ENCODE measurements at regions not wholly inside any gene's neighbourhood (a gene's known extent, or its start where the extent isn't known, plus 50 kb on each side); places are given as distances from the start of the nearest gene placed in this dataset.

DNA sequence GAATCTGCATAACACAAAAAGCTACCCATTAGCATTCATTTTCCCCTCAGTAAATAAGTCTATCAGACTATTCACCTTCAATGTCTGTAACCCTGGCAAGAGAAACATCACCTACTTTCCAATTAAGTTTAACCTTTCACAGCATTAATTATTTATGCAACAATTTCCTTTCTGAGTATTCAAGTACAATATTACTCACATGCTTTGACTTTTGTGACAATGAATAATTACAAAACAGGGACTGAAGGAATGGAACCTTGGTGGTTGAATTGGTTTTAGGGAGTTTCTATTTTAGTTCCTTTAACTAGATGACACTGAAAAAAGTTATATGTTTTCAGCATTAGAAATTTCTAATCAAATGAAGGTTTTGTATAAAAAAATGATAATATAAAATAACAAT lies 932.3 kb upstream of the EPHA5 start:
- TF ChIP-seq BACH2 (CRISPR knock-in tag; IDR thresholded peaks at IDR 0.05; ENCODE audit: borderline replicate concordance) (no peak), ZNF8 (CRISPR knock-in tag; IDR thresholded peaks at IDR 0.05) (no peak), PPARA (CRISPR knock-in tag; IDR thresholded peaks at IDR 0.05; ENCODE audit: borderline replicate concordance) (no peak), ESRRG (CRISPR knock-in tag; IDR thresholded peaks at IDR 0.05) (no peak), ZNF565 (CRISPR knock-in tag; conservative IDR thresholded peaks at IDR 0.05; ENCODE audit: low read depth) (no peak), ZC3H10 (CRISPR knock-in tag; IDR thresholded peaks at IDR 0.05) (no peak), RARB (CRISPR knock-in tag; IDR thresholded peaks at IDR 0.05) (no peak), ZFP3 (CRISPR knock-in tag; IDR thresholded peaks at IDR 0.05) (no peak), ZFP30 (CRISPR knock-in tag; IDR thresholded peaks at IDR 0.05) (no peak), GLIS3 (CRISPR knock-in tag; IDR thresholded peaks at IDR 0.05) (no peak), SNAI2 (CRISPR knock-in tag; IDR thresholded peaks at IDR 0.05) (no peak), CSDC2 (CRISPR knock-in tag; IDR thresholded peaks at IDR 0.05) (no peak), ZNF70 (CRISPR knock-in tag; IDR thresholded peaks at IDR 0.05) (no peak)
- TF ChIP-seq, protein P1, sequence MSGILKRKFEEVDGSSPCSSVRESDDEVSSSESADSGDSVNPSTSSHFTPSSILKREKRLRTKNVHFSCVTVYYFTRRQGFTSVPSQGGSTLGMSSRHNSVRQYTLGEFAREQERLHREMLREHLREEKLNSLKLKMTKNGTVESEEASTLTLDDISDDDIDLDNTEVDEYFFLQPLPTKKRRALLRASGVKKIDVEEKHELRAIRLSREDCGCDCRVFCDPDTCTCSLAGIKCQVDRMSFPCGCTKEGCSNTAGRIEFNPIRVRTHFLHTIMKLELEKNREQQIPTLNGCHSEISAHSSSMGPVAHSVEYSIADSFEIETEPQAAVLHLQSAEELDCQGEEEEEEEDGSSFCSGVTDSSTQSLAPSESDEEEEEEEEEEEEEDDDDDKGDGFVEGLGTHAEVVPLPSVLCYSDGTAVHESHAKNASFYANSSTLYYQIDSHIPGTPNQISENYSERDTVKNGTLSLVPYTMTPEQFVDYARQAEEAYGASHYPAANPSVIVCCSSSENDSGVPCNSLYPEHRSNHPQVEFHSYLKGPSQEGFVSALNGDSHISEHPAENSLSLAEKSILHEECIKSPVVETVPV (CRISPR knock-in tag; IDR thresholded peaks at IDR 0.05): no peak
- TF ChIP-seq, protein P2, sequence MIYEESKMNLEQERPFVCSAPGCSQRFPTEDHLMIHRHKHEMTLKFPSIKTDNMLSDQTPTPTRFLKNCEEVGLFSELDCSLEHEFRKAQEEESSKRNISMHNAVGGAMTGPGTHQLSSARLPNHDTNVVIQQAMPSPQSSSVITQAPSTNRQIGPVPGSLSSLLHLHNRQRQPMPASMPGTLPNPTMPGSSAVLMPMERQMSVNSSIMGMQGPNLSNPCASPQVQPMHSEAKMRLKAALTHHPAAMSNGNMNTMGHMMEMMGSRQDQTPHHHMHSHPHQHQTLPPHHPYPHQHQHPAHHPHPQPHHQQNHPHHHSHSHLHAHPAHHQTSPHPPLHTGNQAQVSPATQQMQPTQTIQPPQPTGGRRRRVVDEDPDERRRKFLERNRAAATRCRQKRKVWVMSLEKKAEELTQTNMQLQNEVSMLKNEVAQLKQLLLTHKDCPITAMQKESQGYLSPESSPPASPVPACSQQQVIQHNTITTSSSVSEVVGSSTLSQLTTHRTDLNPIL (CRISPR knock-in tag; IDR thresholded peaks at IDR 0.05; ENCODE audit: low read depth): no peak
- TF ChIP-seq, protein P3, sequence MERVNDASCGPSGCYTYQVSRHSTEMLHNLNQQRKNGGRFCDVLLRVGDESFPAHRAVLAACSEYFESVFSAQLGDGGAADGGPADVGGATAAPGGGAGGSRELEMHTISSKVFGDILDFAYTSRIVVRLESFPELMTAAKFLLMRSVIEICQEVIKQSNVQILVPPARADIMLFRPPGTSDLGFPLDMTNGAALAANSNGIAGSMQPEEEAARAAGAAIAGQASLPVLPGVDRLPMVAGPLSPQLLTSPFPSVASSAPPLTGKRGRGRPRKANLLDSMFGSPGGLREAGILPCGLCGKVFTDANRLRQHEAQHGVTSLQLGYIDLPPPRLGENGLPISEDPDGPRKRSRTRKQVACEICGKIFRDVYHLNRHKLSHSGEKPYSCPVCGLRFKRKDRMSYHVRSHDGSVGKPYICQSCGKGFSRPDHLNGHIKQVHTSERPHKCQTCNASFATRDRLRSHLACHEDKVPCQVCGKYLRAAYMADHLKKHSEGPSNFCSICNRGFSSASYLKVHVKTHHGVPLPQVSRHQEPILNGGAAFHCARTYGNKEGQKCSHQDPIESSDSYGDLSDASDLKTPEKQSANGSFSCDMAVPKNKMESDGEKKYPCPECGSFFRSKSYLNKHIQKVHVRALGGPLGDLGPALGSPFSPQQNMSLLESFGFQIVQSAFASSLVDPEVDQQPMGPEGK (CRISPR knock-in tag; IDR thresholded peaks at IDR 0.05; ENCODE audit: borderline replicate concordance): no peak
- TF ChIP-seq, protein P4, sequence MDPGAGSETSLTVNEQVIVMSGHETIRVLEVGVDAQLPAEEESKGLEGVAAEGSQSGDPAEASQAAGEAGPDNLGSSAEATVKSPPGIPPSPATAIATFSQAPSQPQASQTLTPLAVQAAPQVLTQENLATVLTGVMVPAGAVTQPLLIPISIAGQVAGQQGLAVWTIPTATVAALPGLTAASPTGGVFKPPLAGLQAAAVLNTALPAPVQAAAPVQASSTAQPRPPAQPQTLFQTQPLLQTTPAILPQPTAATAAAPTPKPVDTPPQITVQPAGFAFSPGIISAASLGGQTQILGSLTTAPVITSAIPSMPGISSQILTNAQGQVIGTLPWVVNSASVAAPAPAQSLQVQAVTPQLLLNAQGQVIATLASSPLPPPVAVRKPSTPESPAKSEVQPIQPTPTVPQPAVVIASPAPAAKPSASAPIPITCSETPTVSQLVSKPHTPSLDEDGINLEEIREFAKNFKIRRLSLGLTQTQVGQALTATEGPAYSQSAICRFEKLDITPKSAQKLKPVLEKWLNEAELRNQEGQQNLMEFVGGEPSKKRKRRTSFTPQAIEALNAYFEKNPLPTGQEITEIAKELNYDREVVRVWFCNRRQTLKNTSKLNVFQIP (CRISPR knock-in tag; IDR thresholded peaks at IDR 0.05; ENCODE audit: borderline replicate concordance, low read depth): no peak
- TF ChIP-seq, protein P5, sequence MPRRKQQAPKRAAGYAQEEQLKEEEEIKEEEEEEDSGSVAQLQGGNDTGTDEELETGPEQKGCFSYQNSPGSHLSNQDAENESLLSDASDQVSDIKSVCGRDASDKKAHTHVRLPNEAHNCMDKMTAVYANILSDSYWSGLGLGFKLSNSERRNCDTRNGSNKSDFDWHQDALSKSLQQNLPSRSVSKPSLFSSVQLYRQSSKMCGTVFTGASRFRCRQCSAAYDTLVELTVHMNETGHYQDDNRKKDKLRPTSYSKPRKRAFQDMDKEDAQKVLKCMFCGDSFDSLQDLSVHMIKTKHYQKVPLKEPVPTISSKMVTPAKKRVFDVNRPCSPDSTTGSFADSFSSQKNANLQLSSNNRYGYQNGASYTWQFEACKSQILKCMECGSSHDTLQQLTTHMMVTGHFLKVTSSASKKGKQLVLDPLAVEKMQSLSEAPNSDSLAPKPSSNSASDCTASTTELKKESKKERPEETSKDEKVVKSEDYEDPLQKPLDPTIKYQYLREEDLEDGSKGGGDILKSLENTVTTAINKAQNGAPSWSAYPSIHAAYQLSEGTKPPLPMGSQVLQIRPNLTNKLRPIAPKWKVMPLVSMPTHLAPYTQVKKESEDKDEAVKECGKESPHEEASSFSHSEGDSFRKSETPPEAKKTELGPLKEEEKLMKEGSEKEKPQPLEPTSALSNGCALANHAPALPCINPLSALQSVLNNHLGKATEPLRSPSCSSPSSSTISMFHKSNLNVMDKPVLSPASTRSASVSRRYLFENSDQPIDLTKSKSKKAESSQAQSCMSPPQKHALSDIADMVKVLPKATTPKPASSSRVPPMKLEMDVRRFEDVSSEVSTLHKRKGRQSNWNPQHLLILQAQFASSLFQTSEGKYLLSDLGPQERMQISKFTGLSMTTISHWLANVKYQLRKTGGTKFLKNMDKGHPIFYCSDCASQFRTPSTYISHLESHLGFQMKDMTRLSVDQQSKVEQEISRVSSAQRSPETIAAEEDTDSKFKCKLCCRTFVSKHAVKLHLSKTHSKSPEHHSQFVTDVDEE (CRISPR knock-in tag; IDR thresholded peaks at IDR 0.05): no peak
- no peak for ATAC-seq

DNA sequence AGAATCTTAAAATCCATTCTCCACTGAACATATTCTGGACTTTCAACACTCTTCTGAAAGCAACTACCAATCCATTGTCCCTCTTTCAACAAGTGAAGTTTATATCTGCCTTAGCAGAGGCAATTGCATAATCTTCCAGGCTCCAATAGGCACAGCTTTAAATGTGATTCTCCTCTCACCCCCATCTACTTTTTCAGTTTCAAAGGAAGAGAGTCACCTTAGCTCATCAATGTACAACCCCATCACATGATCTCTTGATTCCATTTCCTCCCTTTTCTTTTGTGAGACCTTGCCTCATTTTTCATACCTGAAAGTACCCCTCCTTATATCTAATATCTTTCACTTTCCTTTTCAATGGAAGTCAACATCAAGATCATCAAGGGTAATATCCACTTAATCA lies 921.7 kb upstream of the EPHA5 start:
- TF ChIP-seq ZC3H10 (CRISPR knock-in tag; IDR thresholded peaks at IDR 0.05) (no peak), ZNF8 (CRISPR knock-in tag; IDR thresholded peaks at IDR 0.05) (no peak), ZFP3 (CRISPR knock-in tag; IDR thresholded peaks at IDR 0.05) (no peak), TOX (CRISPR knock-in tag; IDR thresholded peaks at IDR 0.05; ENCODE audit: borderline replicate concordance) (no peak), BACH2 (CRISPR knock-in tag; IDR thresholded peaks at IDR 0.05; ENCODE audit: borderline replicate concordance) (no peak), SNAI2 (CRISPR knock-in tag; IDR thresholded peaks at IDR 0.05) (no peak)
- TF ChIP-seq, protein P1 (CRISPR knock-in tag; IDR thresholded peaks at IDR 0.05): no peak
- ATAC-seq: no peak
